ENCODE measurements at regions not wholly inside any gene's neighbourhood (a gene's known extent, or its start where the extent isn't known, plus 50 kb on each side); places are given as distances from the start of the nearest gene placed in this dataset.

DNA sequence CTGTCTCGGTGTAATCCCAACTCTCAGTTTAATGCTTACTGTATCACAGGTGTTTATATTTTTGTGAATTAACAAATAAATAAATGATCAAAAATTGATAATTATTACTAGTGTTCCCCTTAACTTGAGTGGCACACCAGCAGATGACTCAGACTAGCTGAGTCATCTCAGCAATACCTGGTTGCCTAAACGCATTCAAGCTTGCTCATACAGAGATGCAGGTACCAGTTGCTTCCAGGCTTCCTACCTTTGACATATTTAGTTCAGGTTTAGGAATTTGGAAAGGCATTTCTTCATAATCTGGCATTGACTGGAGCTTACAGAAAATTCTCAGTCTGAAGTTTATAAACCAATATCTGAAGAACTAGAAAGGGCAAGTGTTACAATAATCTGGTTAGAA lies 78.9 kb upstream of the LMO4 start:
- H3K36me3 ChIP-seq: no peaks in the 10 kb centered on the region
- no peaks in the 10 kb centered on the region for H3K4me1 ChIP-seq
- H3K27ac ChIP-seq: no peak overlapping the region
- H3K27me3 ChIP-seq: no peaks in the 10 kb centered on the region
- no peak for DNase-seq
- TF ChIP-seq, protein P1, sequence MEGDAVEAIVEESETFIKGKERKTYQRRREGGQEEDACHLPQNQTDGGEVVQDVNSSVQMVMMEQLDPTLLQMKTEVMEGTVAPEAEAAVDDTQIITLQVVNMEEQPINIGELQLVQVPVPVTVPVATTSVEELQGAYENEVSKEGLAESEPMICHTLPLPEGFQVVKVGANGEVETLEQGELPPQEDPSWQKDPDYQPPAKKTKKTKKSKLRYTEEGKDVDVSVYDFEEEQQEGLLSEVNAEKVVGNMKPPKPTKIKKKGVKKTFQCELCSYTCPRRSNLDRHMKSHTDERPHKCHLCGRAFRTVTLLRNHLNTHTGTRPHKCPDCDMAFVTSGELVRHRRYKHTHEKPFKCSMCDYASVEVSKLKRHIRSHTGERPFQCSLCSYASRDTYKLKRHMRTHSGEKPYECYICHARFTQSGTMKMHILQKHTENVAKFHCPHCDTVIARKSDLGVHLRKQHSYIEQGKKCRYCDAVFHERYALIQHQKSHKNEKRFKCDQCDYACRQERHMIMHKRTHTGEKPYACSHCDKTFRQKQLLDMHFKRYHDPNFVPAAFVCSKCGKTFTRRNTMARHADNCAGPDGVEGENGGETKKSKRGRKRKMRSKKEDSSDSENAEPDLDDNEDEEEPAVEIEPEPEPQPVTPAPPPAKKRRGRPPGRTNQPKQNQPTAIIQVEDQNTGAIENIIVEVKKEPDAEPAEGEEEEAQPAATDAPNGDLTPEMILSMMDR (IDR thresholded peaks at IDR 0.05): no peak
- no peak for TF ChIP-seq POLR2A (IDR thresholded peaks at IDR 0.05)
- intact Hi-C loops (cut with DNase I; ENCODE audit: low total_unique reads): no loop called here
- no peaks in the 10 kb centered on the region for H3K9me3 ChIP-seq
- H3K4me3 ChIP-seq: no peak overlapping the region

DNA sequence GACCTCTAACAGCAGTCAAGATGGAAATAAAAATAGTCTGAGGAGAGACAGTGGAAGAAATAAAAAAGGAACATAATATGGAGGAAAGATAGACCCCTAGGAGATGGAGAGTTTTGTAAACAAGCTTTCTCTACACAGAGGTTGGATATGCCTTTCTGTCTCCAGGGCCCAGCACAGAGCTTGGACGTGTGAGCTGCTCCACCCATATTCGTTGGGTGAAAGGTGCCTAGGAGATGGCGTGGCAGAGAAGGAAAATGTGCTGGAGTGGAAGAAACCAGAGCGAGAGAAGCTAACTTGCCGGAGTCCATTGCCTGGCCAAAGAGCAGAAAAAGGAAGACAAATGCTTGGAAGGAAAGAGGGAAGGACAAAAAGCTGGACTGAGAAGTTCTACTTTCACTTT lies 78.3 kb upstream of the LMO4 start:
- H3K4me1 ChIP-seq: no peaks in the 10 kb centered on the region
- intact Hi-C loops (cut with DNase I; ENCODE audit: low total_unique reads): no loop called here
- no peak for TF ChIP-seq POLR2A (IDR thresholded peaks at IDR 0.05)
- TF ChIP-seq, protein P1 (IDR thresholded peaks at IDR 0.05): no peak
- no peaks in the 10 kb centered on the region for H3K9me3 ChIP-seq
- H3K36me3 ChIP-seq: no peaks in the 10 kb centered on the region
- H3K4me3 ChIP-seq: no peak overlapping the region
- DNase-seq: no peak
- H3K27me3 ChIP-seq: no peaks in the 10 kb centered on the region
- H3K27ac ChIP-seq: no peak overlapping the region

DNA sequence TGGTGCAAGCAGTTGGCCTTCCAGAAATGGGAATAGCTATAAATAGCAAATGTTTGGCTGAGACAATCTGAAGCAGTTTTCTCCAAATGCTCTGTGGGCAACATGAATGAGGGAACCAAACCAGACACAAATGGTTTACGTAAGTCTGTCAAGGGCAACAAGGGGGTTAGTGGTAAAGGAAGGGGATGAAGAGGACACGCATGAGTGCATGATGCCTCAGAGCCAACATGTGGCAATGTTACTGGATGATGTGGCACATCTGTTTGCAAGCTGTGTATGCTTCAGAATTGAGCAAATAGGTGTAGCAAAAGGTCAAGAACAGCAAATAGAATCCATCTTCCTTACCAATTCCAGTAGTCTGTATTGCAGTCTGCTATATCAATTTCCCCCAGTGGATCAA lies 76.3 kb upstream of the LMO4 start:
- intact Hi-C loops (cut with DNase I; ENCODE audit: low total_unique reads): no loop called here

DNA sequence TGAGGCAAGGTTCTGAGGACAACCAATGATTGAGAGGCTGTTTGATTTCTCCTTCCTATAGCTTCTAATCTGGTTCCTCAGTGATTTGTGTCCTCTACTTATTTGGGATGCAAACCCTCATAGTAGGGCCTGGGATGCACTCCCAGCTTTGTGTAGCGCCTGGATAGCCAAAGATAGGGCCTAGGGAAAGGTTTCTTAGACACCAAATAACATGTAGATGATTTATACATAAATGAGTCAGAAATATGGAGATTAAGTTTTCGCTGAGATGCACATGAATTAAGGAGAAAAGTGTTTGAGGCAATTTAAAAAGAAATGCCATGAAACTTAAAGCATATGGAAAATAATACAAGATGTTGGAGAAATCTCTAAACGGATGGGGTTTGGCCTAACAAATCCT lies 66.0 kb upstream of the LMO4 start:
- no peak overlapping the region for H3K27ac ChIP-seq
- TF ChIP-seq, protein P1 (IDR thresholded peaks at IDR 0.05): no peak
- no peak overlapping the region for H3K4me3 ChIP-seq
- no peaks in the 10 kb centered on the region for H3K9me3 ChIP-seq
- intact Hi-C loops (cut with DNase I; ENCODE audit: low total_unique reads): no loop called here
- H3K27me3 ChIP-seq: no peaks in the 10 kb centered on the region
- no peaks in the 10 kb centered on the region for H3K36me3 ChIP-seq
- no peaks in the 10 kb centered on the region for H3K4me1 ChIP-seq
- DNase-seq: no peak

More for the DNA sequence above, 76.3 kb upstream of the LMO4 start:
- H3K9me3 ChIP-seq: no peaks in the 10 kb centered on the region
- no peak overlapping the region for H3K27ac ChIP-seq
- no peak for TF ChIP-seq POLR2A (IDR thresholded peaks at IDR 0.05)
- TF ChIP-seq, protein P1 (IDR thresholded peaks at IDR 0.05): no peak
- H3K4me1 ChIP-seq: no peaks in the 10 kb centered on the region
- no peak for DNase-seq
- no peak overlapping the region for H3K4me3 ChIP-seq
- no peaks in the 10 kb centered on the region for H3K27me3 ChIP-seq
- H3K36me3 ChIP-seq: no peaks in the 10 kb centered on the region

DNA sequence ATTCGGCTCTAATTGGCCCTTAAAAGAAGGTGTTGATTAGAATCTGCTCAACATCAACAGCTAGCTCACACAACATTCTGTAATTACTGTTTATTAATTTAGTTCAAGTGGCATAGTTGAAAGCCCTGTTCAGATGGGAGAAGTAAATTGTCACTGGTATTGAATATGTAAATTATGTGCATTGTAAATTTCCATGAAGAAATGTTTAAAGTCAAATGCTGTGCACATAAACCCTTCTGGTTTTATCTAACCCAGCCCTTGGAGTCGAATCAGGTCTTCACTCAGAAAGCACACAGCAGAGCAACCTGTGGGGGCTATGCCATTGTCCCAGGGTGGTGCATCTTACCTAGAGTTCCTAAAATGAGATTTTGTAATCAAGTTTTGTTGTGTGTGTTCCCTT lies 65.4 kb upstream of the LMO4 start:
- no peak for TF ChIP-seq POLR2A (IDR thresholded peaks at IDR 0.05)
- TF ChIP-seq, protein P1 (IDR thresholded peaks at IDR 0.05): no peak
- Histone ChIP-seq H3K4me1 (no peaks in the 10 kb centered on the region), H3K27me3 (no peaks in the 10 kb centered on the region), H3K36me3 (no peaks in the 10 kb centered on the region), H3K4me3 (no peak overlapping the region), H3K27ac (no peak overlapping the region), H3K9me3 (no peaks in the 10 kb centered on the region)
- DNase-seq: no peak
- intact Hi-C loops (cut with DNase I; ENCODE audit: low total_unique reads): no loop called here

Data from uterus (tissue), 3 donors.